ENCODE measurements at regions not wholly inside any gene's neighbourhood (a gene's known extent, or its start where the extent isn't known, plus 50 kb on each side); places are given as distances from the start of the nearest gene placed in this dataset.

DNA sequence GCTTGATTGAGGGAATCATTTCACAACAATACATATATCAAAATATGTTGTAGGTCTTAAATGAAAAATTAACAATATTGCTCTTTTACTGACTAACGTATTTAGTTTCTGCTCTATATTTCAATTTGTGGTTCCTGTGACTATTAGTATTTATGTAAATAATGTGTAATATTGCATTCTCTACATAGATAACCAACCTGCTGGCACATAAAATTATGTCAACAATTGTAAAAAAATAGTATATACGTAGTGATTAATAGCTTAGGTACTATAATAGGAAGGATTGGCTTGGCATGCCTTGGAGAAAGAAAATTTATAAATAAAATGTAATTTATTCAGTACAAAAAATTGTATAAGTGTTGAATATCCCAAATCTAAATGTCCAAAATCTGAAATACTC lies 1336.1 kb downstream of the PCDH9 start:
- H3K79me1 ChIP-seq (ENCODE audit: low read depth in 1 of 2, low read length in 2 of 2): no peaks in the 10 kb centered on the region
- BruUV-seq (replicated peaks): no TSS peak

More for the DNA sequence above, 1336.1 kb downstream of the PCDH9 start:
- no peak overlapping the region for H3K4ac ChIP-seq (ENCODE audit: low read depth, low read length)
- no peaks in the 10 kb centered on the region for H3K36me3 ChIP-seq (ENCODE audit: control insufficient read depth, insufficient read depth, low read length)
- no peaks in the 10 kb centered on the region for H4K20me1 ChIP-seq (ENCODE audit: insufficient read depth, low read length)
- no peak for DNase-seq
- H3K4me1 ChIP-seq (ENCODE audit: control insufficient read depth, insufficient read depth, low read length): no peaks in the 10 kb centered on the region
- no peak overlapping the region for H2BK15ac ChIP-seq (ENCODE audit: low read depth, low read length)
- no peak overlapping the region for H4K91ac ChIP-seq (ENCODE audit: insufficient read depth, low read depth, low read length)
- no peaks in the 10 kb centered on the region for H3K9me1 ChIP-seq (ENCODE audit: insufficient read depth, low read length)
- H3K9me3 ChIP-seq (ENCODE audit: control insufficient read depth, insufficient read depth, low read length): no peaks in the 10 kb centered on the region
- no peak overlapping the region for H4K5ac ChIP-seq (ENCODE audit: low read depth, low read length)
- H2BK20ac ChIP-seq (ENCODE audit: low read depth, low read length): no peak overlapping the region
- H4K8ac ChIP-seq (ENCODE audit: low read depth in 2 of 2, low read length in 2 of 2): no peak overlapping the region
- H3K18ac ChIP-seq (ENCODE audit: low read depth, low read length): no peak overlapping the region
- CTCF ChIA-PET: no interaction called here
- POLR2A ChIA-PET (ENCODE audit: unreplicated experiment): no interaction called here
- in situ Hi-C loops (cut with MboI; ENCODE audit: low sequenced_read_pairs): no loop called here
- no peak overlapping the region for H2AK9ac ChIP-seq (replicated peaks; ENCODE audit: low read depth, low read length, poor library complexity)
- WGBS, 2 experiments (ENCODE audit: extremely low coverage in 2 of 2, insufficient read length in 1 of 2): no CpG with 5 or more reads among the region's 2 CpGs
- no peak overlapping the region for H3K9ac ChIP-seq (ENCODE audit: low read depth, low read length)
- H3K27me3 ChIP-seq (ENCODE audit: control insufficient read depth, insufficient read depth, low read length): no peaks in the 10 kb centered on the region
- no peak overlapping the region for H3K27ac ChIP-seq (ENCODE audit: insufficient read depth, low read length)
- H2BK120ac ChIP-seq (ENCODE audit: low read depth, low read length): no peak overlapping the region
- no peak overlapping the region for H3K14ac ChIP-seq (replicated peaks; ENCODE audit: low read depth, low read length)
- H2AK5ac ChIP-seq (ENCODE audit: low read depth, low read length): no peak overlapping the region
- dilution Hi-C loops (cut with HindIII; ENCODE audit: low sequenced_read_pairs, unreplicated experiment): no loop called here
- H3K4me3 ChIP-seq (ENCODE audit: insufficient read depth, low read depth, low read length): no peak overlapping the region
- ATAC-seq (ENCODE audit: low read depth): no peak
- no peak overlapping the region for H3K23ac ChIP-seq (ENCODE audit: low read depth, low read length)
- no peak overlapping the region for H2BK5ac ChIP-seq (ENCODE audit: low read depth, low read length, poor library complexity, severe bottlenecking)
- H3K4me2 ChIP-seq (ENCODE audit: low read depth, low read length): no peak overlapping the region
- H2AFZ ChIP-seq (replicated peaks; ENCODE audit: low read length, poor library complexity): no peak overlapping the region
- intact Hi-C loops (cut with micrococcal nuclease): no loop called here
- TF ChIP-seq MAZ (IDR thresholded peaks at IDR 0.05; ENCODE audit: borderline replicate concordance, low read depth, low read length) (no peak), POLR2A (IDR thresholded peaks at IDR 0.05; ENCODE audit: low read depth, low read length) (no peak), SMC3 (IDR thresholded peaks at IDR 0.05; ENCODE audit: low read depth, low read length) (no peak), NFE2L2 (IDR thresholded peaks at IDR 0.05; ENCODE audit: low read depth, low read length) (no peak), MAFK (IDR thresholded peaks at IDR 0.05; ENCODE audit: low read depth, low read length) (no peak), FOS (IDR thresholded peaks at IDR 0.05; ENCODE audit: low read depth, low read length) (no peak), MXI1 (IDR thresholded peaks at IDR 0.05; ENCODE audit: borderline replicate concordance, low read depth, low read length) (no peak), CEBPB (IDR thresholded peaks at IDR 0.05; ENCODE audit: low read depth, low read length) (no peak), RFX5 (IDR thresholded peaks at IDR 0.05; ENCODE audit: low read depth, low read length) (no peak), BHLHE40 (IDR thresholded peaks at IDR 0.05; ENCODE audit: low read depth, low read length) (no peak), RCOR1 (IDR thresholded peaks at IDR 0.05; ENCODE audit: insufficient replicate concordance, low read length) (no peak), CHD1 (IDR thresholded peaks at IDR 0.05; ENCODE audit: low read depth, low read length) (no peak), RAD21 (IDR thresholded peaks at IDR 0.05; ENCODE audit: low read length) (no peak)
- TF ChIP-seq, protein P1, sequence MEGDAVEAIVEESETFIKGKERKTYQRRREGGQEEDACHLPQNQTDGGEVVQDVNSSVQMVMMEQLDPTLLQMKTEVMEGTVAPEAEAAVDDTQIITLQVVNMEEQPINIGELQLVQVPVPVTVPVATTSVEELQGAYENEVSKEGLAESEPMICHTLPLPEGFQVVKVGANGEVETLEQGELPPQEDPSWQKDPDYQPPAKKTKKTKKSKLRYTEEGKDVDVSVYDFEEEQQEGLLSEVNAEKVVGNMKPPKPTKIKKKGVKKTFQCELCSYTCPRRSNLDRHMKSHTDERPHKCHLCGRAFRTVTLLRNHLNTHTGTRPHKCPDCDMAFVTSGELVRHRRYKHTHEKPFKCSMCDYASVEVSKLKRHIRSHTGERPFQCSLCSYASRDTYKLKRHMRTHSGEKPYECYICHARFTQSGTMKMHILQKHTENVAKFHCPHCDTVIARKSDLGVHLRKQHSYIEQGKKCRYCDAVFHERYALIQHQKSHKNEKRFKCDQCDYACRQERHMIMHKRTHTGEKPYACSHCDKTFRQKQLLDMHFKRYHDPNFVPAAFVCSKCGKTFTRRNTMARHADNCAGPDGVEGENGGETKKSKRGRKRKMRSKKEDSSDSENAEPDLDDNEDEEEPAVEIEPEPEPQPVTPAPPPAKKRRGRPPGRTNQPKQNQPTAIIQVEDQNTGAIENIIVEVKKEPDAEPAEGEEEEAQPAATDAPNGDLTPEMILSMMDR (conservative IDR thresholded peaks at IDR 0.05; ENCODE audit: low read depth, low read length): no peak
- TF ChIP-seq, protein P2, sequence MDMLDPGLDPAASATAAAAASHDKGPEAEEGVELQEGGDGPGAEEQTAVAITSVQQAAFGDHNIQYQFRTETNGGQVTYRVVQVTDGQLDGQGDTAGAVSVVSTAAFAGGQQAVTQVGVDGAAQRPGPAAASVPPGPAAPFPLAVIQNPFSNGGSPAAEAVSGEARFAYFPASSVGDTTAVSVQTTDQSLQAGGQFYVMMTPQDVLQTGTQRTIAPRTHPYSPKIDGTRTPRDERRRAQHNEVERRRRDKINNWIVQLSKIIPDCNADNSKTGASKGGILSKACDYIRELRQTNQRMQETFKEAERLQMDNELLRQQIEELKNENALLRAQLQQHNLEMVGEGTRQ (IDR thresholded peaks at IDR 0.05; ENCODE audit: low read depth, low read length): no peak
- TF ChIP-seq, protein P3, sequence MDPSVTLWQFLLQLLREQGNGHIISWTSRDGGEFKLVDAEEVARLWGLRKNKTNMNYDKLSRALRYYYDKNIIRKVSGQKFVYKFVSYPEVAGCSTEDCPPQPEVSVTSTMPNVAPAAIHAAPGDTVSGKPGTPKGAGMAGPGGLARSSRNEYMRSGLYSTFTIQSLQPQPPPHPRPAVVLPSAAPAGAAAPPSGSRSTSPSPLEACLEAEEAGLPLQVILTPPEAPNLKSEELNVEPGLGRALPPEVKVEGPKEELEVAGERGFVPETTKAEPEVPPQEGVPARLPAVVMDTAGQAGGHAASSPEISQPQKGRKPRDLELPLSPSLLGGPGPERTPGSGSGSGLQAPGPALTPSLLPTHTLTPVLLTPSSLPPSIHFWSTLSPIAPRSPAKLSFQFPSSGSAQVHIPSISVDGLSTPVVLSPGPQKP (IDR thresholded peaks at IDR 0.05; ENCODE audit: borderline replicate concordance, low read depth, low read length): no peak
- H3K56ac ChIP-seq (ENCODE audit: extremely low read depth, insufficient read depth, low read length): no peak overlapping the region
